Neuron (in vitro differentiated cells): ENCODE measurements at regions not wholly inside any gene's neighbourhood (a gene's known extent, or its start where the extent isn't known, plus 50 kb on each side); places are given as distances from the start of the nearest gene placed in this dataset.
"Not testable (repeated sequence)": the region's sequence is repeated elsewhere in the genome, so short reads cannot be mapped to it uniquely, and the experiment has no call there.

Experiments used
- H2AFZ ChIP-seq: one replicate; pipeline ENCODE4 v1.6.1; 2013; ENCODE audit warnings: low read depth, mild to moderate bottlenecking, inconsistent platforms, low read length, moderate library complexity
- H3K27me3 ChIP-seq: one replicate; pipeline ENCODE4 v1.6.1; 2013; ENCODE audit warnings: low read length; ENCODE audit not compliant: insufficient read depth
- H3K36me3 ChIP-seq: one replicate; pipeline ENCODE4 v1.6.1; 2013; ENCODE audit warnings: low read length; ENCODE audit not compliant: insufficient read depth
- H3K4me1 ChIP-seq: one replicate; pipeline ENCODE4 v1.6.1; 2013; ENCODE audit warnings: low read length; ENCODE audit not compliant: insufficient read depth
- H3K4me3 ChIP-seq: 2 replicates; pipeline ENCODE4 v1.5.1; 2013; ENCODE audit warnings: mild to moderate bottlenecking, low read length, moderate library complexity
- H3K9me3 ChIP-seq: one replicate; pipeline ENCODE4 v1.6.1; 2013; ENCODE audit warnings: low read length

GRCh38 chr1:181178241-181178879, 89.9 kb downstream of the IER5 start:
- H3K36me3 ChIP-seq, result no peaks in the 10 kb centered on the region
- no peak overlapping the region for H2AFZ ChIP-seq
- H3K4me3 ChIP-seq, result no peak overlapping the region
- H3K4me1 ChIP-seq, result peaks cover 25% of the 10 kb centered on the region
- no peaks in the 10 kb centered on the region for H3K27me3 ChIP-seq
- H3K9me3 ChIP-seq, result peaks cover 3% of the 10 kb centered on the region

GRCh38 chr1:181179279-181179986, 90.9 kb downstream of the IER5 start:
- Histone ChIP-seq H2AFZ (peak overlapping the region; percentile 21), H3K4me1 (peaks cover 25% of the 10 kb centered on the region), H3K27me3 (peaks cover under 1% of the 10 kb centered on the region), H3K36me3 (no peaks in the 10 kb centered on the region), H3K9me3 (no peaks in the 10 kb centered on the region), H3K4me3 (peak overlapping the region; percentile 32)

- Histone ChIP-seq H3K4me3 (peak overlapping the region; percentile 32), H3K36me3 (no peaks in the 10 kb centered on the region), H3K4me1 (peaks cover 25% of the 10 kb centered on the region), H3K9me3 (no peaks in the 10 kb centered on the region), H2AFZ (peak overlapping the region; percentile 21), H3K27me3 (peaks cover 5% of the 10 kb centered on the region)
These were observed 91.5 kb downstream of the IER5 start for GRCh38 chr1:181179987-181180365.

GRCh38 chr1:181180407-181181031, 92.0 kb downstream of the IER5 start:
- Histone ChIP-seq H2AFZ (peak overlapping the region; percentile 21), H3K4me1 (peaks cover 25% of the 10 kb centered on the region), H3K36me3 (no peaks in the 10 kb centered on the region), H3K27me3 (peaks cover 5% of the 10 kb centered on the region), H3K4me3 (peak overlapping the region; percentile 32), H3K9me3 (no peaks in the 10 kb centered on the region)

GRCh38 chr1:181181792-181182585, 93.5 kb downstream of the IER5 start:
- no peak overlapping the region for H3K4me3 ChIP-seq

GRCh38 chr1:181184621-181185020, 96.1 kb downstream of the IER5 start:
- peaks cover 21% of the 10 kb centered on the region for H3K4me1 ChIP-seq
- H3K4me3 ChIP-seq, result no peak overlapping the region
- no peaks in the 10 kb centered on the region for H3K36me3 ChIP-seq
- no peaks in the 10 kb centered on the region for H3K9me3 ChIP-seq
- peaks cover 5% of the 10 kb centered on the region for H3K27me3 ChIP-seq
- H2AFZ ChIP-seq, result no peak overlapping the region

More at GRCh38 chr1:181181792-181182585, 93.5 kb downstream of the IER5 start:
- Histone ChIP-seq H3K27me3 (peaks cover 5% of the 10 kb centered on the region), H3K36me3 (no peaks in the 10 kb centered on the region), H3K9me3 (no peaks in the 10 kb centered on the region), H3K4me1 (peaks cover 25% of the 10 kb centered on the region), H2AFZ (no peak overlapping the region)

GRCh38 chr1:181185461-181185860, 97.0 kb downstream of the IER5 start:
- Histone ChIP-seq H3K4me1 (peaks cover 14% of the 10 kb centered on the region), H3K4me3 (no peak overlapping the region), H3K36me3 (no peaks in the 10 kb centered on the region), H2AFZ (no peak overlapping the region), H3K9me3 (no peaks in the 10 kb centered on the region), H3K27me3 (peaks cover 5% of the 10 kb centered on the region)

GRCh38 chr1:181186133-181186532, 97.6 kb downstream of the IER5 start:
- not testable (repeated sequence) for H2AFZ ChIP-seq, H3K27me3 ChIP-seq

GRCh38 chr1:181187337-181188126, 99.0 kb downstream of the IER5 start:
- H3K4me3 ChIP-seq, result no peak overlapping the region
- no peaks in the 10 kb centered on the region for H3K9me3 ChIP-seq
- peaks cover 2% of the 10 kb centered on the region for H3K4me1 ChIP-seq
- no peaks in the 10 kb centered on the region for H3K36me3 ChIP-seq
- no peak overlapping the region for H2AFZ ChIP-seq
- peaks cover 5% of the 10 kb centered on the region for H3K27me3 ChIP-seq

More at GRCh38 chr1:181186133-181186532, 97.6 kb downstream of the IER5 start:
- H3K4me1 ChIP-seq, H3K36me3 ChIP-seq, H3K9me3 ChIP-seq, H3K4me3 ChIP-seq: not testable (repeated sequence)

GRCh38 chr1:181189245-181189644, 100.7 kb downstream of the IER5 start:
- Histone ChIP-seq H3K27me3 (peaks cover 5% of the 10 kb centered on the region), H3K36me3 (no peaks in the 10 kb centered on the region), H2AFZ (peak overlapping the region; percentile 26), H3K9me3 (no peaks in the 10 kb centered on the region), H3K4me3 (no peak overlapping the region), H3K4me1 (peaks cover 2% of the 10 kb centered on the region)

- Histone ChIP-seq H2AFZ (peak overlapping the region; percentile 26), H3K27me3 (peaks cover under 1% of the 10 kb centered on the region), H3K36me3 (no peaks in the 10 kb centered on the region), H3K9me3 (no peaks in the 10 kb centered on the region), H3K4me3 (peak overlapping the region; percentile 16), H3K4me1 (peaks cover 2% of the 10 kb centered on the region)
These were observed 101.3 kb downstream of the IER5 start for GRCh38 chr1:181189691-181190363.
